GM13977 (cell line): ENCODE measurements at regions not wholly inside any gene's neighbourhood (a gene's known extent, or its start where the extent isn't known, plus 50 kb on each side); places are given as distances from the start of the nearest gene placed in this dataset.

Source experiments
- DNase-seq: peaks from one replicate; pipeline ENCODE4 v3.0.0; 2012; ENCODE audit warnings: low spot score
- in situ Hi-C: fragments of 300-500 bp; cut with MboI; formaldehyde crosslinking; loops from one replicate; pipeline ENCODE4 v1.12.0; 2022; ENCODE audit warnings: low sequenced_read_pairs, low pct_unique_long_range_greater_than_20kb, mixed read lengths, inconsistent platforms; ENCODE audit not compliant: unreplicated experiment
- TF ChIP-seq, protein P1 (sequence below): IDR thresholded peaks from 2 replicates; pipeline ENCODE4 v1.5.1; 2012; ENCODE audit warnings: mild to moderate bottlenecking, control low read depth; ENCODE audit not compliant: insufficient read depth; ENCODE audit errors: extremely low read depth, missing control alignments

DNA sequence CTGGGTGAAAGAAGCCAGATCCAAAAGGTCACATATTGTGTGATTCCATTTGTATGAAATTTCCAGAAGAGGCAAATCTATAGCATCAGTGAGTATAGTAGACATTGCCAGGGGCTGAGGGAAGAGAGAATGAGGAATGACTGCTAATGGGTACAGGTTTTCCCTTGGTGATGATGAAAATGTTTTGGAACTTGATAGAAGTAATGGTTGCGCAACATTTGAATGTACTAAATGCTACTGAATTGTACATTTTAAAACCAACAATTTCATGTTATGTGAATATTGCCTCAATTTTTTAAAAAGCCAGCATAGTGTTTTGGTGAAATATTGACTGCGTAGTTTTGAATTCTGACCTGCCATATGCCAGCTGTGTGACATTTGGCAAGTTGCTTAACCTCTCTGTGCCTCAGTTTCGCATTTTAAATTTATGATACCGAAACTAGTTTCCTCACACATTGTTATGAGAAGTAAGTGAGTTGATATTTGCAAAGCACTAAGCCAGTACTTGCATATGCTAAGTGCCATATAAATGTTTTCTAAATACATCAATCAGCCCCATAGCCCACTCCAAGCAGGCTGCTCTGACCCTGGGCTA lies 75.4 kb upstream of the TMEM45B start:
- TF ChIP-seq, protein P1, sequence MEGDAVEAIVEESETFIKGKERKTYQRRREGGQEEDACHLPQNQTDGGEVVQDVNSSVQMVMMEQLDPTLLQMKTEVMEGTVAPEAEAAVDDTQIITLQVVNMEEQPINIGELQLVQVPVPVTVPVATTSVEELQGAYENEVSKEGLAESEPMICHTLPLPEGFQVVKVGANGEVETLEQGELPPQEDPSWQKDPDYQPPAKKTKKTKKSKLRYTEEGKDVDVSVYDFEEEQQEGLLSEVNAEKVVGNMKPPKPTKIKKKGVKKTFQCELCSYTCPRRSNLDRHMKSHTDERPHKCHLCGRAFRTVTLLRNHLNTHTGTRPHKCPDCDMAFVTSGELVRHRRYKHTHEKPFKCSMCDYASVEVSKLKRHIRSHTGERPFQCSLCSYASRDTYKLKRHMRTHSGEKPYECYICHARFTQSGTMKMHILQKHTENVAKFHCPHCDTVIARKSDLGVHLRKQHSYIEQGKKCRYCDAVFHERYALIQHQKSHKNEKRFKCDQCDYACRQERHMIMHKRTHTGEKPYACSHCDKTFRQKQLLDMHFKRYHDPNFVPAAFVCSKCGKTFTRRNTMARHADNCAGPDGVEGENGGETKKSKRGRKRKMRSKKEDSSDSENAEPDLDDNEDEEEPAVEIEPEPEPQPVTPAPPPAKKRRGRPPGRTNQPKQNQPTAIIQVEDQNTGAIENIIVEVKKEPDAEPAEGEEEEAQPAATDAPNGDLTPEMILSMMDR = no peak
- in situ Hi-C loops = loop anchor here (25.0 kb wide), 1 partner anchor 378 kb away; no protein-coding TSS in a partner anchor
- DNase-seq = no peak

DNA sequence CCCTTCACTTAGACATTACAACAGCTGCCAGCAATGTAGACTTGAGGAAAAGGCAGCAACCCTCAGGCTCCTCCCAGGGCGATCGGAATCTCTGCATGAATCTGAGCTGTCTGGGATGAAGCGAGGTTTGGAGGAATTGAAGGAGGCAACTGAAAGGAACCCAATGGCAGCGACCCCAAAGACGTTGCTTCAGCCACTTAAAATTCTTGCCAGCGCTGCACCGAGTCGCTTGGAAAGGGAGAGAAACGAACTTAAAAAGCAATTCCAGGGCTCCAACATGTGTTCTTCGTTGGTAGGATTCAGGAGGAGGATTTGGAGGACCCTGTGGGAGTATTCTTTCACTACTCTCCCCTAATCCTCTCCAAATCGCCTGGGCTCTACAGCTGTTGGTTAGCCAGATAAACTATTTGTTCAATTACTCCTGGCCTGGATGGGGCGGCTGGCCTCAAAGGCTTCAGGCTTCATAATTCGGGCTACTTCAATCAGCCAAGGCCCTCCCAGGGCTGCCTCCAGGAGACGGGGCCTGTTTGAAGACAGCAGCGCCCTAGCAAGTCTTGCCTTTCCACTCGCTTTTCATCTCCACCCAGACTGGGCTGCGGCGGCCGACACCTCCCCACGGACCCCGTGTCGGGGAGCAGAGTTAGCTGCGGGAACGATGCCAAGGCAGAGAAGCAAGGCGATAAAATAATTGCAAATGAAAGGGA lies 72.4 kb upstream of the TMEM45B start:
- in situ Hi-C loops = loop anchor here (25.0 kb wide), 1 partner anchor 381 kb away; no protein-coding TSS in a partner anchor

DNA sequence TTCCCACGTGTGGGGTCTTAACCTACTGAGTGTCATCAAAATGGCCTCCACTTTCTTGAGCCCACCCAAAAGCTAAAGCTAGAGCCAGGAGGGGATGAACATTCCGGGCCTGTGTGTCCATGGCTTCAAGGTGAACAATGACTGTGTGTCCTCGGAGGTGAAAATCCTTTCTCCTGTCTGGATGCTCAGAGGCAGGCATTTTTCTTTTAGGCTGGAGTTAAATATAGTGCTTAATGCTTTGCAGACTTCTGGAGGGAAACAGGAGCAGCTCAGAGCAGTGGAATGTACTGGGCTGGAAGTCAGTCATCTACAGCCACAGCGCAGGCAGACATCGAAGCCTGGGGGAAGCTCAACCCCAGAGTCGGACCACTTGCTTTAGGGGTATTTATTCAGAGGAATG lies 68.6 kb upstream of the TMEM45B start:
- in situ Hi-C loops = loop anchor here (25.0 kb wide), 1 partner anchor 385 kb away; no protein-coding TSS in a partner anchor
- no peak for DNase-seq

More for the DNA sequence above, 72.4 kb upstream of the TMEM45B start:
- TF ChIP-seq, protein P1 = no peak
- no peak for DNase-seq

DNA sequence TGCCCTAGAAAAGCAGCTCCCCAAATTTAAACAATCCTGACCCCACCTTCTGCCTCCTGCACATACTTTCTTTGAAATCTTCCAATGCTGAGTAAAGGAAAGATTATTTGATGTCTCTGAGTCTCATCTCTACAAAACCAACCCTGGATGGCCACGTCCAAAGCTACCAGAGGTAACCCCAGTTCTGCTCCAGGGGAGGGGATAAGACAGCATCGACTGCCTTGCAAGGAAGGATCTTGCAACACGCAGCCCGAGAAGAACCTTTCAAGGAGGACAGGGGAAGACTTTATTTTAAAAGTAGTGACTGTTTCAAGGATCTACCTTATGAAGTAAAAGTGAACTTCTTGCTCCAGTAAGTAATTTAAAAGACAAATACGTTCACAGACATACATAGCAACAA lies 66.5 kb upstream of the TMEM45B start:
- DNase-seq = no peak
- TF ChIP-seq, protein P1 = no peak
- in situ Hi-C loops = loop anchor here (25.0 kb wide), 1 partner anchor 387 kb away; no protein-coding TSS in a partner anchor

More for the DNA sequence above, 68.6 kb upstream of the TMEM45B start:
- TF ChIP-seq, protein P1 = no peak

DNA sequence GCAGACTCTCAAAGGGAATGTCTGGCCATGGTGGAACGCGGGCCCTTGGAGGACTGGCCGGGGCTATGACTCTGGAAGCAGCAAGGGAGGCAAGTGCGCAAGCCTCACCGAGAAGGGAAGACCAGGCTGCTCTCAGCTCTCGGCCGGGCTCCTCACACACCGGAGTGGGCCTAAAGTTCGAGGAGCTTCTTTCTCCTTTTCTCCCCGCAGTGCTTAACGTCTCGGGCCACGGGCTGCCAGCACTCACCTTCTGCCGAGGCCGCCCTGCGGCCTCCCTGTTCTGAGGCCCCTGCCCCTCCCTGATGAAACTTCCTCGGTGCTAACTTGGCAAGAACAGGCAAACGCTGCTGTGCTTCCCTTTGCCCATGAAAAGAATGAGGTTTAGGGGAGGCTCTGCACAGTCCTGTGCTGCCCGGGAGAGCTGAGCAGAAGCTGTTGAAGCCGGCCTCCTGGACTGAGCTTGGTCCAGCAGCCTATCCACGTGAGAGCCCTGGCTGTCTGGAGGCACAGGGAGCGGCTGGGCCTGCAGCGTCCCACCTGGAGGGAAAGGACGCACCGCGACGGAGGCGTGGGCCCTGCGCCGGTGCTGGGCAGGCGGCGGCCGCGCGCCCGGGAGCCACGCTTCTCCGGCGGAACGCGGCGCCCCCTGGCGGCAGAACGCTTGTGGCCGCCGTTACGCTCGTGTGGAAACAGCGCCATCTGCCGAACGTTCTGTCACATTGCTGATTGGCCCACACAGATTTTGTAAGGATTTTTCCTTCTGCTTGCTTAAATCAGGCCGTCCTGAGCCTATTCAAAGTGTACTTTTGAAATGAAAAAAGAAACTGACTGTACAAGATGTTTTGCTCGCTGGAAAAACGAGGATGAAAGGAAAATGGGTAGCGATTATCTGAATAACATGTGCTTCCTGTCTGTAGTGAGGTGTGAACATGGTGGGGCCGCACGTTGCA lies 65.0 kb upstream of the TMEM45B start:
- peak; percentile 76 for DNase-seq
- in situ Hi-C loops = no loop called here

More for the DNA sequence above, 65.0 kb upstream of the TMEM45B start:
- TF ChIP-seq, protein P1 = peak; percentile 100
